Choroid plexus epithelial cell (primary cell): ENCODE measurements at regions not wholly inside any gene's neighbourhood (a gene's known extent, or its start where the extent isn't known, plus 50 kb on each side); places are given as distances from the start of the nearest gene placed in this dataset.

ENCODE experiments used
- DNase-seq: peaks from one replicate; pipeline ENCODE4 v3.0.0-alpha.2; 2010; ENCODE audit warnings: low read depth
- H3K4me3 ChIP-seq: 2 replicates; pipeline ENCODE4 v1.5.1; 2011; ENCODE audit warnings: low read depth, mild to moderate bottlenecking, control low read depth, low read length, moderate library complexity
- CTCF ChIP-seq: conservative IDR thresholded peaks from 2 replicates; pipeline ENCODE4 v1.5.1; 2011; ENCODE audit warnings: low read depth, mild to moderate bottlenecking, control low read depth, inconsistent platforms, low read length, moderate library complexity

- TF ChIP-seq CTCF: no peak
- DNase-seq: no peak
- H3K4me3 ChIP-seq: no peak overlapping the region
Observed at GRCh38 chr5:135721548-135722090, 112.8 kb upstream of the SLC25A48 start.

- TF ChIP-seq CTCF: no peak
Observed at GRCh38 chr5:135720191-135720590, 114.3 kb upstream of the SLC25A48 start.

GRCh38 chr5:135719428-135720063, 114.9 kb upstream of the SLC25A48 start:
- no peak for DNase-seq
- H3K4me3 ChIP-seq: no peak overlapping the region
- no peak for TF ChIP-seq CTCF

More at GRCh38 chr5:135720191-135720590, 114.3 kb upstream of the SLC25A48 start:
- no peak overlapping the region for H3K4me3 ChIP-seq
- no peak for DNase-seq

- DNase-seq: peak; percentile 4
- no peak overlapping the region for H3K4me3 ChIP-seq
- no peak for TF ChIP-seq CTCF
Observed at GRCh38 chr5:135718651-135719050, 115.8 kb upstream of the SLC25A48 start.

- peak; percentile 23 for DNase-seq
- H3K4me3 ChIP-seq: no peak overlapping the region
- TF ChIP-seq CTCF: no peak
Observed at GRCh38 chr5:135718151-135718550, 116.3 kb upstream of the SLC25A48 start.

GRCh38 chr5:135715267-135716055, 119.0 kb upstream of the SLC25A48 start:
- H3K4me3 ChIP-seq: no peak overlapping the region
- no peak for DNase-seq
- no peak for TF ChIP-seq CTCF
